ENCODE measurements at regions not wholly inside any gene's neighbourhood (a gene's known extent, or its start where the extent isn't known, plus 50 kb on each side); places are given as distances from the start of the nearest gene placed in this dataset.

- ATAC-seq, result no peak
- no peaks in the 10 kb centered on the region for H3K4me1 ChIP-seq (replicated peaks in 1 of 2; ENCODE audit: control insufficient read depth in 2 of 2, insufficient read depth in 2 of 2, low read length in 2 of 2)
- CTCF ChIA-PET (ENCODE audit: low intra/inter-chr PET ratio), result no interaction called here
These were observed 70.8 kb upstream of the GPR12 start for GRCh38 chr13:26831336-26831908.

More at GRCh38 chr13:26831336-26831908, 70.8 kb upstream of the GPR12 start:
- no TSS peak for BruUV-seq (replicated peaks)
- Histone ChIP-seq H3K79me2 (ENCODE audit: control insufficient read depth, insufficient read depth, low read length) (no peaks in the 10 kb centered on the region), H2AFZ (ENCODE audit: low read depth, low read length) (no peak overlapping the region), H3K27me3 (ENCODE audit: control insufficient read depth in 2 of 2, insufficient read depth in 2 of 2, low read length in 2 of 2) (no peaks in the 10 kb centered on the region; a peak in 2 of 5 replicates), H3K4me3 (no peak overlapping the region), H3K9me3 (replicated peaks; ENCODE audit: control insufficient read depth, insufficient read depth, low read depth, low read length) (no peaks in the 10 kb centered on the region), H3K27ac (ENCODE audit: extremely low read depth, low read depth, low read length) (no peak overlapping the region), H3K36me3 (ENCODE audit: control insufficient read depth, insufficient read depth, low read length) (no peaks in the 10 kb centered on the region), H3K9ac (ENCODE audit: insufficient read depth in 1 of 2, low read depth in 2 of 2, low read length in 2 of 2) (no peak overlapping the region), H4K20me1 (replicated peaks; ENCODE audit: control insufficient read depth, insufficient read depth, low read length) (no peaks in the 10 kb centered on the region), H3K4me2 (ENCODE audit: insufficient read depth, low read length) (no peak overlapping the region), H3K9me1 (ENCODE audit: control insufficient read depth, insufficient read depth, low read length) (no peaks in the 10 kb centered on the region)
- WGBS (ENCODE audit: insufficient coverage, low coverage, missing lambda C conversion rate), result 0% methylated on average over 4 of the region's 6 CpGs
- POLR2A ChIA-PET, result no interaction called here
- TF ChIP-seq ZFP36 (IDR thresholded peaks at IDR 0.05; ENCODE audit: low read depth, low read length, partially characterized antibody) (peak; percentile 52), RERE (CRISPR knock-in tag; IDR thresholded peaks at IDR 0.05; ENCODE audit: borderline replicate concordance) (no peak)
- no peak for FAIRE-seq
- DNase-seq (ENCODE audit: extremely low read depth in 1 of 4, low spot score in 3 of 4), result no peak
- intact Hi-C loops (cut with micrococcal nuclease) (no loop called here), in situ Hi-C loops (cut with MboI) (no loop called here)

All from K562 (cell line).